Heart right ventricle (tissue), 16 donors: ENCODE measurements at regions not wholly inside any gene's neighbourhood (a gene's known extent, or its start where the extent isn't known, plus 50 kb on each side); places are given as distances from the start of the nearest gene placed in this dataset.

Source experiments
- ATAC-seq, 8 donors: fragments of 200-7000 bp; cut with Tn5 transposase; one replicate each; pipeline ENCODE4 v1.9.1; 2020; ENCODE audit warnings: mild to moderate bottlenecking in 8 of 8, moderate library complexity in 8 of 8, moderate number of reproducible peaks in 1 of 8
- DNase-seq, 2 donors: peaks; one replicate each; pipeline ENCODE4 v3.0.0-alpha.2; 2020
- H3K27ac ChIP-seq, 10 donors: fragments of 200-600 bp; sonication (generic) in 2 of 10; one replicate each; pipeline versions ENCODE4 v1.5.0 to v1.8.0; 2020 to 2022; ENCODE audit warnings: mild to moderate bottlenecking in 3 of 10
- H3K27me3 ChIP-seq, 7 donors: fragments of 200-600 bp; one replicate each; pipeline ENCODE4 v1.8.0; 2021 to 2022; ENCODE audit warnings: mild to moderate bottlenecking in 2 of 7
- H3K36me3 ChIP-seq, 9 donors: fragments of 200-600 bp; sonication (generic) in 1 of 9; one replicate each; pipeline versions ENCODE4 v1.5.0 to v1.8.0; 2020 to 2022; ENCODE audit warnings: mild to moderate bottlenecking in 2 of 9
- H3K4me1 ChIP-seq, 9 donors: fragments of 200-600 bp; sonication (generic) in 1 of 9; one replicate each; pipeline versions ENCODE4 v1.5.0 to v1.8.0; 2020 to 2022; ENCODE audit warnings: mild to moderate bottlenecking in 4 of 9
- H3K4me3 ChIP-seq, 10 donors: fragments of 200-600 bp; sonication (generic) in 2 of 10; one replicate each; pipeline versions ENCODE4 v1.5.0 to v1.8.0; 2020 to 2022; ENCODE audit warnings: mild to moderate bottlenecking in 7 of 10, moderate library complexity in 2 of 10
- H3K9me3 ChIP-seq, 11 donors: fragments of 200-600 bp in 10 of 11; sonication (generic) in 2 of 11; one replicate each; pipeline versions ENCODE4 v1.5.0 to v1.8.0; 2013 to 2022; ENCODE audit warnings: mild to moderate bottlenecking in 2 of 11, control low read depth in 1 of 11, moderate library complexity in 1 of 11
- WGBS, 2 donors: extraction: QIAGEN DNeasy Blood & Tissue Kit; methylation state at CpG; one replicate each; pipeline ENCODE4 v1.1.7; 2013; ENCODE audit warnings: inconsistent platforms in 1 of 2; 5-methylcytosine and 5-hydroxymethylcytosine counted together
- intact Hi-C, 10 donors: fragments of 100-400 bp; cut with DNase I; formaldehyde crosslinking; loops; one replicate each; pipeline versions ENCODE4 v1.11.1 to v1.14.2; 2022
- TF ChIP-seq, protein P1 (sequence below), 9 donors: fragments of 200-600 bp; sonication (generic) in 2 of 9; IDR thresholded peaks; one replicate each; pipeline versions ENCODE4 v1.5.0 to v1.8.0; 2021 to 2022; ENCODE audit warnings: antibody characterized with exemption in 9 of 9, mild to moderate bottlenecking in 5 of 9, moderate library complexity in 1 of 9
- donor health status: Arrhythmogenic right ventricular cardiomyopathy.
- donor health status: ischemic (EF 13 %, LVEDD 7.1; RV severe dilation, severe dysfunction).
- donor health status: healthy with polysubstance abuse.
- donor health status: DM: no; HTN: yes; CAD: no.
- donor health status: DM: no; HTN: no; CAD: no.
- donor health status: ischemic (EF 25% LVEDD 6.9; RV normal size, moderate dysfunction).
- donor health status: ischemic (EF 25% LVEDD 5.7; RV mildly dilated, moderate dysfunction).
- donor health status: healthy.
- donor health status: DM: yes; HTN: yes; CAD: no.
- donor health status: Ischemic cardiomyopathy.
- donor health status: ischemic (EF 35%, LVEDD 5.7; RV mildly dilated, moderate dysfunction).
- donor health status: nonischemic (EF 11% LVEDD 7.7; RV severe dilation, severe dysfunction).
- donor health status: DM: yes; HTN: yes; CAD: no.
- donor health status: PGD.
- donor health status: ischemic (EF 29% LVEDD 5.4; RV normal size, mild dysfunction).
- donor health status: nonischemic (EF 23%, LVEDD 6.1; RV moderate dilation, normal function).

DNA sequence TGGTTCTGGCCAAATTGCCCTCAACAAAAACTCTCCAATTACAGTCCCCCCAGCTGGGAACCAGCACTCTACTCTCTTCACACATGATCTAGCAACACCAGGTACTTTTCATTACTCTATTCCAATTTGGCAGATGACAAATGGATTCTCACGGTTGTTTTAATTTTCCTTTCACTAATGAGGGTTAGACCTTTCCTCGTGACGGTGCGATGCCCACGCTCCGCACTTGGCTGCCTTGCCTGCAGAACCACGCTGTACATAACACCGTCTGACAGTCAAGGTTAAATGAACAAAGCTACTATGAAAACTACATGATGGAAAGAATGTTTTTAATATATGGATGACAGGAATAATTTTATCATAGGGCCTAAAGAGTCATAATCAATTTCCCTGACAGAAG lies 141.5 kb downstream of the FBXO15 start:
- no peak overlapping the region for H3K27ac ChIP-seq
- TF ChIP-seq, protein P1, sequence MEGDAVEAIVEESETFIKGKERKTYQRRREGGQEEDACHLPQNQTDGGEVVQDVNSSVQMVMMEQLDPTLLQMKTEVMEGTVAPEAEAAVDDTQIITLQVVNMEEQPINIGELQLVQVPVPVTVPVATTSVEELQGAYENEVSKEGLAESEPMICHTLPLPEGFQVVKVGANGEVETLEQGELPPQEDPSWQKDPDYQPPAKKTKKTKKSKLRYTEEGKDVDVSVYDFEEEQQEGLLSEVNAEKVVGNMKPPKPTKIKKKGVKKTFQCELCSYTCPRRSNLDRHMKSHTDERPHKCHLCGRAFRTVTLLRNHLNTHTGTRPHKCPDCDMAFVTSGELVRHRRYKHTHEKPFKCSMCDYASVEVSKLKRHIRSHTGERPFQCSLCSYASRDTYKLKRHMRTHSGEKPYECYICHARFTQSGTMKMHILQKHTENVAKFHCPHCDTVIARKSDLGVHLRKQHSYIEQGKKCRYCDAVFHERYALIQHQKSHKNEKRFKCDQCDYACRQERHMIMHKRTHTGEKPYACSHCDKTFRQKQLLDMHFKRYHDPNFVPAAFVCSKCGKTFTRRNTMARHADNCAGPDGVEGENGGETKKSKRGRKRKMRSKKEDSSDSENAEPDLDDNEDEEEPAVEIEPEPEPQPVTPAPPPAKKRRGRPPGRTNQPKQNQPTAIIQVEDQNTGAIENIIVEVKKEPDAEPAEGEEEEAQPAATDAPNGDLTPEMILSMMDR (IDR thresholded peaks at IDR 0.05): no peak
- H3K27me3 ChIP-seq: no peaks in the 10 kb centered on the region
- H3K9me3 ChIP-seq: peaks cover 0 to 2% (median 0%) of the 10 kb centered on the region in 11 donors
- WGBS, 2 donors: 91 to 94% methylated on average over 8 of the region's 8 CpGs
- intact Hi-C loops: no loop called here
- no peak for DNase-seq
- no peaks in the 10 kb centered on the region for H3K4me1 ChIP-seq
- no peak overlapping the region for H3K4me3 ChIP-seq
- no peaks in the 10 kb centered on the region for H3K36me3 ChIP-seq
- ATAC-seq: no peak

DNA sequence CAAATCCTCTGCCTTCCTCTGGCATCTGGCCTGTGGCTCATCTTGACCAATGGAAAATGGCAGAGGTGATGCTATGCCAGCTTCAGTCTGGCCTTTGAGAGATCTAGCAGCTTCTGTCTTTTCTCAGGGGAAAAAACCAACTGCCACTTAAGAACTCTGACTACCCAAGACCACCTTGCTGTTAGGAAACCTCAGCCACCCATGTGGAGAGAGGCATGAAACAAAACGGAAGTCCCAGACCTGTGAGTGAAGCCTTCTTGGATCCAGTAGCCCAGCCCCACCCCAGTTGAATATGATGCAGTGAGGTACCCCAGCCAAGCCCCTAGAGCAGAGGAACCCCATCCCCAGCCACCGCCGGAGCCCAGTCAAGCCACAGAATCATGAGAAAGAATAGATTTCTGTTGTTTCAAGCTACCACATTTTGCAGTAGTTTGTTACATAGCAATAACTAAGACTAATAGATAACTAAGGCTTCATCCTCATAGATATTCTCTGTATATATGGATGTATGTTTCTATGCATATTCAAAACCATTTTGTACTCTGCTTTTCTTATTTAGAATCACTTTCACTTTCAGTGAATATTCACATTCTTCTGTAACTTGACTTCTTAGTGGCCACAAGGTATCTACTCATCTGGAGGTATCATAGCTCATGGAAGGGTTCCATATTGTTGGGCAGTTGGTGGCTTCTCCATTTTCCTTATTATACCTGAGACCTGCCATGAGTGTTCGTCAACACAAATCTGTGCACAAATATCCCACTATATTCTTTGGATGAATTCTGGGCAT lies 142.1 kb downstream of the FBXO15 start:
- H3K27ac ChIP-seq: no peak overlapping the region
- 81 to 90% methylated on average over 4 of the region's 4 CpGs for WGBS, 2 donors

DNA sequence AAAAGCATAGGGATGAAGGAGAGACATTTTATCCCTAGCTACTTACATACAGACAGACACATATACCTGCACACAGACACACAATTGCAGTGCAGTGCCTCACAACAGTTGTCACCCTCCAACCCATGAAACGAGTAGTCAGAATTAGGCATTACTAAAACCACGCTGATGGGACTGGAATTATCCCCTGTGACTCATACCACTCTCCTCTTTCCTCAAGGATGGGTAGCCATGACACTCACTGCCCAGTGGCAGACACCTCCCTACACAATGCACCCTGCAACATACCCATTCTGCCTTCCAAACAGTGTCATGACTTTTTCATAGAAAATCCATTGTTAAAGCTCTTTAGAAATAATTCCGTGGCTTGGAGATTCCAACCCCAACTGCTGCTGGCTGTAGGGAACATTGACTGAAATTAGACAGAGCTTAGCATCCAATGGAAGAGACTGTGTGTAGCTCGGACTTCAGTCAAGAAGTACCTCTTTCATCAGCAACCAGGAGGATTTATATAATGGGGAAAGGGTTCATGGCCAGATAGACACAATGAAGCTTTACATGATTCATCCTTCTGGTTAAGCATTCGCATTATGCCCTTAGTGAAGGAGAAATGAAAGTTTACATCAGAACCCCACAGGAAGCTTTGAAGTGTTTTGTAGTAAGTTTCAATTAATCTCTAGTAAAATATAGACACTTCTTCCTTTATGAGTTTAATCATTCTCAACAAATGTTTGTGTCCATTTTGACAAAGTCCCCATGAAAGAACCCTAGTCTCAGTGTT lies 155.2 kb downstream of the FBXO15 start:
- H3K27ac ChIP-seq: no peak overlapping the region
- H3K9me3 ChIP-seq: peaks cover 0 to 16% (median 0%) of the 10 kb centered on the region in 11 donors
- intact Hi-C loops: loop anchor here in 1 of 10 donors (10.0 kb wide), 1 partner anchor 58 kb away; no protein-coding TSS in a partner anchor
- H3K4me1 ChIP-seq: no peaks in the 10 kb centered on the region
- TF ChIP-seq, protein P1 (IDR thresholded peaks at IDR 0.05): no peak
- H3K36me3 ChIP-seq: no peaks in the 10 kb centered on the region
- DNase-seq (no peak), ATAC-seq (no peak)
- WGBS, 2 donors: 59 to 74% methylated on average over 5 of the region's 5 CpGs
- no peak overlapping the region for H3K4me3 ChIP-seq
- no peaks in the 10 kb centered on the region for H3K27me3 ChIP-seq

More for the DNA sequence above, 142.1 kb downstream of the FBXO15 start:
- Histone ChIP-seq H3K36me3 (no peaks in the 10 kb centered on the region), H3K4me3 (no peak overlapping the region), H3K4me1 (no peaks in the 10 kb centered on the region), H3K9me3 (peaks cover 0 to 2% (median 0%) of the 10 kb centered on the region in 11 donors), H3K27me3 (no peaks in the 10 kb centered on the region)
- no peak for ATAC-seq
- intact Hi-C loops: no loop called here
- DNase-seq: no peak
- TF ChIP-seq, protein P1 (IDR thresholded peaks at IDR 0.05): no peak

DNA sequence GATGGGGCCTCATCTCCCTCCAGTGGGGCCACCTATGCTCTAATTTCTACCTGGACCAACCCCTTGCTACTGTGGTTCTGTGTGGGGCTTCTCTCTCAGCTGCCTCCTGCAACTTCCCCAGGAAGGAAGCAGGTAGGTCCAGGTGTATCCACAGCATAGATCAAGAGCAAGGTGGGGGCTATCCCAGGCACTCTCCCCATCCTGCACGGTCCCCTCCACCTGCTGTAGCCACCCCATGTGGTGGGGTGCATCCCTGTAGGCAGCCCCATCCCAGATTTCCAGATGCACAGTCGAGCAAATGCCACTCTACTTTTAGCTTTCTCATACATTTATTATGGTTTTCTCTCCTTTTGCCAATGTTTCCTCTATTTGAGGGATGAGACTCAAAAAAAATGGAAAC lies 156.1 kb downstream of the FBXO15 start:
- intact Hi-C loops: loop anchor here in 1 of 10 donors (10.0 kb wide), 1 partner anchor 57 kb away; no protein-coding TSS in a partner anchor
- H3K9me3 ChIP-seq: peaks cover 0 to 10% (median 0%) of the 10 kb centered on the region in 11 donors

More for the DNA sequence above, 156.1 kb downstream of the FBXO15 start:
- H3K4me3 ChIP-seq: no peak overlapping the region
- H3K27ac ChIP-seq: no peak overlapping the region
- no peaks in the 10 kb centered on the region for H3K27me3 ChIP-seq
- ATAC-seq (no peak), DNase-seq (no peak)
- 46 to 60% methylated on average over 2 of the region's 2 CpGs for WGBS, 2 donors
- H3K4me1 ChIP-seq: no peaks in the 10 kb centered on the region
- H3K36me3 ChIP-seq: no peaks in the 10 kb centered on the region
- TF ChIP-seq, protein P1 (IDR thresholded peaks at IDR 0.05): no peak
